ENCODE measurements at regions not wholly inside any gene's neighbourhood (a gene's known extent, or its start where the extent isn't known, plus 50 kb on each side); places are given as distances from the start of the nearest gene placed in this dataset.

- TF ChIP-seq SP1 (IDR thresholded peaks at IDR 0.05) = no peak
- TF ChIP-seq CTCF (IDR thresholded peaks at IDR 0.05; ENCODE audit: low read depth, low read length, missing input control) = no peak
- no peak for TF ChIP-seq EGR1 (IDR thresholded peaks at IDR 0.05; ENCODE audit: low read depth in 2 of 2)
- no peak for TF ChIP-seq FOXA1 (IDR thresholded peaks at IDR 0.05)
- no peak for TF ChIP-seq HNF4G (IDR thresholded peaks at IDR 0.05)
- no peak for TF ChIP-seq TAF1 (conservative IDR thresholded peaks at IDR 0.05)
- TF ChIP-seq JUND (IDR thresholded peaks at IDR 0.05) = no peak
- TF ChIP-seq REST (IDR thresholded peaks at IDR 0.05) = no peak
- no peak for TF ChIP-seq RAD21 (IDR thresholded peaks at IDR 0.05)
- no peak for TF ChIP-seq YY1 (IDR thresholded peaks at IDR 0.05)
- TF ChIP-seq ATF3 (IDR thresholded peaks at IDR 0.05) = no peak
- no peak for TF ChIP-seq RXRA (IDR thresholded peaks at IDR 0.05)
These were observed 353.9 kb upstream of the PKN2 start for GRCh38 chr1:88330201-88330600.
